GM23338 (cell line): ENCODE measurements at regions not wholly inside any gene's neighbourhood (a gene's known extent, or its start where the extent isn't known, plus 50 kb on each side); places are given as distances from the start of the nearest gene placed in this dataset.

Experiments used
- EZH2phosphoT487 ChIP-seq: fragments of 200-600 bp; sonication (generic); IDR thresholded peaks from one replicate; pipeline ENCODE4 v1.8.1; 2018; ENCODE audit warnings: antibody characterized with exemption; ENCODE audit not compliant: unreplicated experiment
- TF ChIP-seq, protein P1 (sequence below), 2 experiments: fragments of 200-600 bp in 1 of 2; sonication (generic) in 1 of 2; conservative IDR thresholded peaks; 2 replicates each; pipeline versions ENCODE4 v1.5.1 to v1.6.1; 2016 to 2017; ENCODE audit warnings: antibody characterized with exemption in 2 of 2, low read depth in 2 of 2, mild to moderate bottlenecking in 2 of 2, moderate library complexity in 1 of 2

DNA sequence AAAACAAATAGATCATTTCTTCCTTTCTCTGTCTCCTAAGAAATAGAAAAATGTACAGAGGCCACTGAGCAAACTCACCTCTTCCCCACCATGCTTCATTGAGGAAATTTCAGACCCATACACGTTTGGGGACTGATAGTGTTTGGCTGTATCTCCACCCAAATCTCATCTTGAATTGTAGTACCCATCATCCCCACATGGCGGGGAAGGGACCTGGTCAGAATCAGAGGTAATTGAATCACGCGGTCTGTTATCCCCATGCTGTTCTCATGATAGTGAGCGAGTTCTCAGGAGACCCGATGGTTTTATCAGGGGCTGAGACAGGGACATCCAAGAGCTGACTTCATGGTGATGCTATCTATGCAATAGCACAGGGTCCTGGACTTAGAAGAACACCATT is 1655.8 kb downstream of the MAT2B start:
- TF ChIP-seq EZH2phosphoT487: no peak
- TF ChIP-seq, protein P1, sequence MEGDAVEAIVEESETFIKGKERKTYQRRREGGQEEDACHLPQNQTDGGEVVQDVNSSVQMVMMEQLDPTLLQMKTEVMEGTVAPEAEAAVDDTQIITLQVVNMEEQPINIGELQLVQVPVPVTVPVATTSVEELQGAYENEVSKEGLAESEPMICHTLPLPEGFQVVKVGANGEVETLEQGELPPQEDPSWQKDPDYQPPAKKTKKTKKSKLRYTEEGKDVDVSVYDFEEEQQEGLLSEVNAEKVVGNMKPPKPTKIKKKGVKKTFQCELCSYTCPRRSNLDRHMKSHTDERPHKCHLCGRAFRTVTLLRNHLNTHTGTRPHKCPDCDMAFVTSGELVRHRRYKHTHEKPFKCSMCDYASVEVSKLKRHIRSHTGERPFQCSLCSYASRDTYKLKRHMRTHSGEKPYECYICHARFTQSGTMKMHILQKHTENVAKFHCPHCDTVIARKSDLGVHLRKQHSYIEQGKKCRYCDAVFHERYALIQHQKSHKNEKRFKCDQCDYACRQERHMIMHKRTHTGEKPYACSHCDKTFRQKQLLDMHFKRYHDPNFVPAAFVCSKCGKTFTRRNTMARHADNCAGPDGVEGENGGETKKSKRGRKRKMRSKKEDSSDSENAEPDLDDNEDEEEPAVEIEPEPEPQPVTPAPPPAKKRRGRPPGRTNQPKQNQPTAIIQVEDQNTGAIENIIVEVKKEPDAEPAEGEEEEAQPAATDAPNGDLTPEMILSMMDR (conservative IDR thresholded peaks at IDR 0.05; ENCODE audit: low read depth in 2 of 2): peak; percentile 49 to 56
